ENCODE measurements at regions not wholly inside any gene's neighbourhood (a gene's known extent, or its start where the extent isn't known, plus 50 kb on each side); places are given as distances from the start of the nearest gene placed in this dataset.
"Not testable (repeated sequence)": the region's sequence is repeated elsewhere in the genome, so short reads cannot be mapped to it uniquely, and the experiment has no call there.

DNA sequence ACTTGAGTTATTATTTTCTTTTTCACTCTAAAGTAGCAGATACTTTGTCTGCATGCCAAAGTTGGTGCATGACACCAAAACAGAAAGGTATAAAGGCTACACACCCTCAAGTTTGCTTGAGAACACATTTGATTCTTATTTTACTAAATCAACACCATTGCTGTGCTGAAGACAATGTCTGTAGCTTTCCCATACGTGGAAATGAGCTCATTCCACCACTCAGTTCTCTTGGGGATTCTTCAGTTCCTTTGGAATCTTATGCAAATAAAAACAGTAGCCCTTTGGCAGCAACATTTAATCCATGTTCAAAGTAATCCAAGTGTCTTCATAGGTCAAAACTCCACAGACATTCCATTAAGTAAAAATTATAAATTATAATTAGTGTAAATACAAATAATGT lies 264.9 kb downstream of the TLE1 start:
- Histone ChIP-seq H3K9me3 (ENCODE audit: control insufficient read depth, insufficient read depth, low read depth, low read length) (peaks cover 3% of the 10 kb centered on the region; the same call in 1 of the 2 replicates), H3K4me3 (ENCODE audit: low read depth in 2 of 2, low read length in 2 of 2) (no peak overlapping the region), H3K4me1 (ENCODE audit: control insufficient read depth, insufficient read depth, low read length) (no peaks in the 10 kb centered on the region), H3K27ac (ENCODE audit: low read length) (no peak overlapping the region), H3K27me3 (ENCODE audit: control insufficient read depth, insufficient read depth, low read length) (no peaks in the 10 kb centered on the region), H3K36me3 (ENCODE audit: control insufficient read depth, insufficient read depth, low read length) (no peaks in the 10 kb centered on the region)
- POLR2A ChIA-PET: no interaction called here
- CTCF ChIA-PET: no interaction called here
- TF ChIP-seq TCF7L2 (IDR thresholded peaks at IDR 0.05; ENCODE audit: low read depth, low read length): no peak
- TF ChIP-seq SIN3A (IDR thresholded peaks at IDR 0.05; ENCODE audit: borderline replicate concordance, insufficient read depth, low read depth, low read length): no peak
- TF ChIP-seq, protein P1, sequence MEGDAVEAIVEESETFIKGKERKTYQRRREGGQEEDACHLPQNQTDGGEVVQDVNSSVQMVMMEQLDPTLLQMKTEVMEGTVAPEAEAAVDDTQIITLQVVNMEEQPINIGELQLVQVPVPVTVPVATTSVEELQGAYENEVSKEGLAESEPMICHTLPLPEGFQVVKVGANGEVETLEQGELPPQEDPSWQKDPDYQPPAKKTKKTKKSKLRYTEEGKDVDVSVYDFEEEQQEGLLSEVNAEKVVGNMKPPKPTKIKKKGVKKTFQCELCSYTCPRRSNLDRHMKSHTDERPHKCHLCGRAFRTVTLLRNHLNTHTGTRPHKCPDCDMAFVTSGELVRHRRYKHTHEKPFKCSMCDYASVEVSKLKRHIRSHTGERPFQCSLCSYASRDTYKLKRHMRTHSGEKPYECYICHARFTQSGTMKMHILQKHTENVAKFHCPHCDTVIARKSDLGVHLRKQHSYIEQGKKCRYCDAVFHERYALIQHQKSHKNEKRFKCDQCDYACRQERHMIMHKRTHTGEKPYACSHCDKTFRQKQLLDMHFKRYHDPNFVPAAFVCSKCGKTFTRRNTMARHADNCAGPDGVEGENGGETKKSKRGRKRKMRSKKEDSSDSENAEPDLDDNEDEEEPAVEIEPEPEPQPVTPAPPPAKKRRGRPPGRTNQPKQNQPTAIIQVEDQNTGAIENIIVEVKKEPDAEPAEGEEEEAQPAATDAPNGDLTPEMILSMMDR (IDR thresholded peaks at IDR 0.05): no peak
- TF ChIP-seq, protein P2, sequence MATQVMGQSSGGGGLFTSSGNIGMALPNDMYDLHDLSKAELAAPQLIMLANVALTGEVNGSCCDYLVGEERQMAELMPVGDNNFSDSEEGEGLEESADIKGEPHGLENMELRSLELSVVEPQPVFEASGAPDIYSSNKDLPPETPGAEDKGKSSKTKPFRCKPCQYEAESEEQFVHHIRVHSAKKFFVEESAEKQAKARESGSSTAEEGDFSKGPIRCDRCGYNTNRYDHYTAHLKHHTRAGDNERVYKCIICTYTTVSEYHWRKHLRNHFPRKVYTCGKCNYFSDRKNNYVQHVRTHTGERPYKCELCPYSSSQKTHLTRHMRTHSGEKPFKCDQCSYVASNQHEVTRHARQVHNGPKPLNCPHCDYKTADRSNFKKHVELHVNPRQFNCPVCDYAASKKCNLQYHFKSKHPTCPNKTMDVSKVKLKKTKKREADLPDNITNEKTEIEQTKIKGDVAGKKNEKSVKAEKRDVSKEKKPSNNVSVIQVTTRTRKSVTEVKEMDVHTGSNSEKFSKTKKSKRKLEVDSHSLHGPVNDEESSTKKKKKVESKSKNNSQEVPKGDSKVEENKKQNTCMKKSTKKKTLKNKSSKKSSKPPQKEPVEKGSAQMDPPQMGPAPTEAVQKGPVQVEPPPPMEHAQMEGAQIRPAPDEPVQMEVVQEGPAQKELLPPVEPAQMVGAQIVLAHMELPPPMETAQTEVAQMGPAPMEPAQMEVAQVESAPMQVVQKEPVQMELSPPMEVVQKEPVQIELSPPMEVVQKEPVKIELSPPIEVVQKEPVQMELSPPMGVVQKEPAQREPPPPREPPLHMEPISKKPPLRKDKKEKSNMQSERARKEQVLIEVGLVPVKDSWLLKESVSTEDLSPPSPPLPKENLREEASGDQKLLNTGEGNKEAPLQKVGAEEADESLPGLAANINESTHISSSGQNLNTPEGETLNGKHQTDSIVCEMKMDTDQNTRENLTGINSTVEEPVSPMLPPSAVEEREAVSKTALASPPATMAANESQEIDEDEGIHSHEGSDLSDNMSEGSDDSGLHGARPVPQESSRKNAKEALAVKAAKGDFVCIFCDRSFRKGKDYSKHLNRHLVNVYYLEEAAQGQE (IDR thresholded peaks at IDR 0.05; ENCODE audit: insufficient read depth in 1 of 2, low read depth in 2 of 2, low read length in 1 of 2): no peak
- no peak for TF ChIP-seq POLR2AphosphoS5 (IDR thresholded peaks at IDR 0.05; ENCODE audit: low read depth, low read length)
- in situ Hi-C loops (cut with HindIII; ENCODE audit: low pct_unique_long_range_greater_than_20kb, low sequenced_read_pairs): no loop called here
- intact Hi-C loops (cut with micrococcal nuclease; ENCODE audit: unreplicated experiment): no loop called here
- no TSS peak for BruUV-seq (replicated peaks)
- DNase-seq (ENCODE audit: low read depth, low spot score) (no peak), ATAC-seq (no peak)

DNA sequence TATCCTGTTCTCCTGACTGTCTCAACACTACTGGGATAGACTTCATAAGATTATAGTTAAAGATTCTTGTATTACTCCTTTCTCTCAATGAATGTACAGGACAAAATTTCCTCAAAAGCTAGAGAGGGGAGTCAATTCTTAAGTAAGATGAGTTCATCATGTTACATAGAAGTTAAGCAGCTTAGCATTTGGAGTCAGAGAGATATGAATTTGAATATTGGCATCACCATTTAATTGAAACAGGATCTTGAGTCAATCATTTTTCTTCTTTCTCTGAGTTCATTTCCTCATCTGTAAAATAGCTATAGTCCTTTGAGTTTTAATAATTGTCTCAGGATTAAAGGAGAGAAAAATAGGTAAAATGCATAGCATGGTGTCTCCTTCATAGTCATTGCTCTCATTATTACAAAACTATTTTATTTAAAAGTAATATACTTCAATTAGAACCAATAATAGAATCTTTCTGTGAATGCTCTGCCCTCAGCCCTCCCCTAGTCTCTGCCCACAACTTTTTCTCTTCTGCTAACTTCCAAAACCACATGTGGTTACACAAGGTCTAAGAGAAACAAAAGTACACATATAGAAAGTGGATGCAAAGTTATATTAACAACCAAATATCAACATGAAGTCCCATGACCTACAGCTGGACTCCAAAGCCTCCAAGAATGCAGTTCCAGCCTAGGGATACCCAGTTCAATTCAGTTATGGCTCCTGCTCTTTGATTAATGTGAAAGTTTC lies 265.6 kb downstream of the TLE1 start:
- POLR2A ChIA-PET: no interaction called here
- Histone ChIP-seq H3K4me1 (ENCODE audit: control insufficient read depth, insufficient read depth, low read length) (no peaks in the 10 kb centered on the region), H3K27me3 (ENCODE audit: control insufficient read depth, insufficient read depth, low read length) (no peaks in the 10 kb centered on the region), H3K36me3 (ENCODE audit: control insufficient read depth, insufficient read depth, low read length) (no peaks in the 10 kb centered on the region), H3K4me3 (ENCODE audit: low read depth in 2 of 2, low read length in 2 of 2) (no peak overlapping the region), H3K27ac (ENCODE audit: low read length) (no peak overlapping the region), H3K9me3 (ENCODE audit: control insufficient read depth, insufficient read depth, low read depth, low read length) (peaks cover 3% of the 10 kb centered on the region; the same call in 1 of the 2 replicates)
- TF ChIP-seq SIN3A (IDR thresholded peaks at IDR 0.05; ENCODE audit: borderline replicate concordance, insufficient read depth, low read depth, low read length): no peak
- no peak for TF ChIP-seq POLR2AphosphoS5 (IDR thresholded peaks at IDR 0.05; ENCODE audit: low read depth, low read length)
- TF ChIP-seq, protein P1 (IDR thresholded peaks at IDR 0.05): no peak
- TF ChIP-seq, protein P2 (IDR thresholded peaks at IDR 0.05; ENCODE audit: insufficient read depth in 1 of 2, low read depth in 2 of 2, low read length in 1 of 2): no peak
- TF ChIP-seq TCF7L2 (IDR thresholded peaks at IDR 0.05; ENCODE audit: low read depth, low read length): no peak
- no peak for ATAC-seq
- CTCF ChIA-PET: no interaction called here
- DNase-seq (ENCODE audit: low read depth, low spot score): no peak
- no TSS peak for BruUV-seq (replicated peaks)
- intact Hi-C loops (cut with micrococcal nuclease; ENCODE audit: unreplicated experiment): no loop called here
- in situ Hi-C loops (cut with HindIII; ENCODE audit: low pct_unique_long_range_greater_than_20kb, low sequenced_read_pairs): no loop called here

DNA sequence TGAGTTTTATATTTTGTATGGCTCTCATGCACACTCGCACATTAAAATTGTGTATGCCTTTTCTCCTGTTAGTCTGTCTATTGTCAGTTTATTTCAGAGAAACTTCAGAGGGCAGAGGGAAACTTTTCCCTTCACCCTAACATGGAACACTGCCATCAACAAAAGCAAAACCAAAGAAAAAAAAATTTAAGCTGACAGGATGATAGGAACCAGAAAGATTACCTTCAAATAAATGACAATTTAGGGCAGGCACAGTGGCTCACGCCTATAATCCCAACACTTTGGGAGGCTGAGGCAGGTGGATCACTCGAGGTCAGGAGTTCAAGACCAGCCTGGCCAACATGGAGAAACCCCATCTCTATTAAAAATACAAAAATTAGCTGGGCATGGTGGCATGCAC lies 268.3 kb downstream of the TLE1 start:
- POLR2A ChIA-PET; H3K36me3 ChIP-seq (ENCODE audit: control insufficient read depth, insufficient read depth, low read length); in situ Hi-C loops (cut with HindIII; ENCODE audit: low pct_unique_long_range_greater_than_20kb, low sequenced_read_pairs); H3K4me1 ChIP-seq (ENCODE audit: control insufficient read depth, insufficient read depth, low read length); intact Hi-C loops (cut with micrococcal nuclease; ENCODE audit: unreplicated experiment); H3K4me3 ChIP-seq (ENCODE audit: low read depth in 2 of 2, low read length in 2 of 2); DNase-seq (ENCODE audit: low read depth, low spot score); BruUV-seq (replicated peaks); H3K9me3 ChIP-seq (ENCODE audit: control insufficient read depth, insufficient read depth, low read depth, low read length); H3K27ac ChIP-seq (ENCODE audit: low read length); H3K27me3 ChIP-seq (ENCODE audit: control insufficient read depth, insufficient read depth, low read length); ATAC-seq; CTCF ChIA-PET: not testable (repeated sequence)

All from Panc1 (cell line).